Osteoblast (primary cell): ENCODE measurements at regions not wholly inside any gene's neighbourhood (a gene's known extent, or its start where the extent isn't known, plus 50 kb on each side); places are given as distances from the start of the nearest gene placed in this dataset.

Experiments used
- DNase-seq: peaks from one replicate; pipeline ENCODE4 v3.0.0; 2011; ENCODE audit warnings: low spot score, mixed read lengths; ENCODE audit not compliant: insufficient read length; ENCODE audit errors: missing footprints
- H2AFZ ChIP-seq: 2 replicates; pipeline ENCODE4 v1.6.0; 2011; ENCODE audit warnings: mild to moderate bottlenecking, low read length
- H3K27ac ChIP-seq: 2 replicates; pipeline ENCODE4 v1.5.1; 2011; ENCODE audit warnings: mild to moderate bottlenecking, low read depth, low read length, moderate library complexity
- H3K27me3 ChIP-seq: 2 replicates; pipeline ENCODE4 v1.6.0; 2012; ENCODE audit warnings: mild to moderate bottlenecking, control low read depth, inconsistent platforms, low read length, moderate library complexity; ENCODE audit not compliant: insufficient read depth
- H3K36me3 ChIP-seq: 2 replicates; pipeline ENCODE4 v1.5.1; 2011; ENCODE audit warnings: mild to moderate bottlenecking, low read length, control low read depth, moderate library complexity; ENCODE audit not compliant: insufficient read depth
- H3K4me1 ChIP-seq: 2 replicates; pipeline ENCODE4 v1.5.1; 2011; ENCODE audit warnings: mild to moderate bottlenecking, low read length, control low read depth, moderate library complexity; ENCODE audit not compliant: insufficient read depth
- H3K4me2 ChIP-seq: 2 replicates; pipeline ENCODE4 v1.6.0; 2011; ENCODE audit warnings: mild to moderate bottlenecking, low read length; ENCODE audit not compliant: insufficient read depth
- H3K4me3 ChIP-seq: fragments of 200-600 bp; sonication (generic); 3 replicates; pipeline ENCODE4 v1.5.1; 2012; ENCODE audit warnings: mild to moderate bottlenecking, low read length, inconsistent platforms; ENCODE audit not compliant: insufficient read depth
- H3K79me2 ChIP-seq: 2 replicates; pipeline ENCODE4 v1.6.0; 2012; ENCODE audit warnings: mild to moderate bottlenecking, low read length, control low read depth, inconsistent platforms; ENCODE audit not compliant: insufficient read depth
- H3K9me3 ChIP-seq: 2 replicates; pipeline ENCODE4 v1.5.1; 2011; ENCODE audit warnings: low read depth, low read length, control low read depth
- H4K20me1 ChIP-seq: 2 replicates; pipeline ENCODE4 v1.6.0; 2012; ENCODE audit warnings: mild to moderate bottlenecking, low read length, control low read depth; ENCODE audit not compliant: insufficient read depth
- CTCF ChIP-seq: IDR thresholded peaks from 2 replicates; pipeline ENCODE4 v1.5.1; 2011; ENCODE audit warnings: mild to moderate bottlenecking, low read depth, low read length, moderate library complexity; ENCODE audit errors: extremely low read depth

DNA sequence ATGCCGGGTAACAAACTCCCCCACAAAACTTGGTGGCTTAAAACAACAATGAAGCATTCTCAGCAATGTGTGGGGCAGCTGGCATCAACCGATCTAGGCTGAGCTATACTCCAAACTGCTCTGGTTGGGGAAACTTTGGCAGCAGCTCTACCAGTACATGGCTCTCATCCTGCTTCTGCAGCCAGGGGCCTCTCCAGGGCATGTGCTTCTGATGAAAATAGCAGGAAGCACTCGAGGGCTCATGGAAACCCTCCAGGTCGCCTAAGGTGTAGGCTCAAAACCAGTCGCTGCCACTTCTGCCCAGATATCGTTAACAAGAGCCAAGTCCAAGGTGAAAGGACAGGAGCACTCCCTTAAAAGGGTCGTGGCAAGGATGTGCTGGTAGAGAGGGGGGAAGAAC is 134.1 kb downstream of the TEX36 start:
- no peaks in the 10 kb centered on the region for H3K9me3 ChIP-seq
- no peak overlapping the region for H2AFZ ChIP-seq
- H3K4me3 ChIP-seq = no peak overlapping the region
- H3K27me3 ChIP-seq = peaks cover 4% of the 10 kb centered on the region
- TF ChIP-seq CTCF = no peak
- H3K36me3 ChIP-seq = no peaks in the 10 kb centered on the region
- H3K27ac ChIP-seq = no peak overlapping the region
- H3K4me2 ChIP-seq = no peak overlapping the region
- DNase-seq = no peak
- H3K79me2 ChIP-seq = no peaks in the 10 kb centered on the region
- H3K4me1 ChIP-seq = no peaks in the 10 kb centered on the region
- no peaks in the 10 kb centered on the region for H4K20me1 ChIP-seq

- H3K27me3 ChIP-seq = peaks cover 4% of the 10 kb centered on the region
- no peak overlapping the region for H2AFZ ChIP-seq
- no peak for DNase-seq
- H3K79me2 ChIP-seq = no peaks in the 10 kb centered on the region
- no peak for TF ChIP-seq CTCF
- no peaks in the 10 kb centered on the region for H3K4me1 ChIP-seq
- no peaks in the 10 kb centered on the region for H3K9me3 ChIP-seq
- no peak overlapping the region for H3K4me3 ChIP-seq
- no peak overlapping the region for H3K27ac ChIP-seq
- H3K4me2 ChIP-seq = no peak overlapping the region
- H3K36me3 ChIP-seq = no peaks in the 10 kb centered on the region
- no peaks in the 10 kb centered on the region for H4K20me1 ChIP-seq
These were observed 134.6 kb downstream of the TEX36 start for GRCh38 chr10:125548356-125548755.

GRCh38 chr10:125547010-125547650 is 135.8 kb downstream of the TEX36 start:
- Histone ChIP-seq H3K27ac (no peak overlapping the region), H3K36me3 (no peaks in the 10 kb centered on the region), H3K79me2 (no peaks in the 10 kb centered on the region), H3K4me1 (no peaks in the 10 kb centered on the region), H3K4me3 (no peak overlapping the region), H4K20me1 (no peaks in the 10 kb centered on the region), H3K27me3 (peaks cover 4% of the 10 kb centered on the region), H3K4me2 (no peak overlapping the region), H3K9me3 (no peaks in the 10 kb centered on the region), H2AFZ (no peak overlapping the region)
- TF ChIP-seq CTCF = no peak
- DNase-seq = no peak

DNA sequence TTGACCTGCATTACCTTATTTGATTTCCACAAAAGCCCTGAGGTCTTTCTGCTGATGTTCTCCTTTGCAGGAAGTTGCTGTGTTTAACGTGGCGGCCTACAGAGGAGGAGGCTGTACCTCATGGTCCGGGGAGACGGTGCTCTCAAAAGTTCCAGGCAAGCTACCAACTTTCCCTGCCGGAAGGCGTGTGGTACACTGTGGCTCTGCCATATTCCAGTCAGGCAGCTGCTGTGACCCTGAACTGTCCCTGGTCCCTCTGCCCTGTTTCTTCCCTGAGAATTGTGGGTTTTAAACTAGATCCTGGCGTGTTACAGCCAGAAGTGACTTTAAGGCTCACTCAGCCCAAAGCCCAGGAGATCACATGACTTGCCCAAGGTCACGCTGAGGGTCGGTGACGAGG is 139.2 kb downstream of the TEX36 start:
- H4K20me1 ChIP-seq = no peaks in the 10 kb centered on the region
- H3K27ac ChIP-seq = no peak overlapping the region
- no peak overlapping the region for H3K4me2 ChIP-seq
- no peak overlapping the region for H2AFZ ChIP-seq
- peaks cover 4% of the 10 kb centered on the region for H3K27me3 ChIP-seq
- H3K4me3 ChIP-seq = no peak overlapping the region
- no peak for TF ChIP-seq CTCF
- no peaks in the 10 kb centered on the region for H3K9me3 ChIP-seq
- no peaks in the 10 kb centered on the region for H3K4me1 ChIP-seq
- H3K36me3 ChIP-seq = no peaks in the 10 kb centered on the region
- DNase-seq = no peak
- H3K79me2 ChIP-seq = no peaks in the 10 kb centered on the region
